DND-41 (cell line): ENCODE measurements at regions not wholly inside any gene's neighbourhood (a gene's known extent, or its start where the extent isn't known, plus 50 kb on each side); places are given as distances from the start of the nearest gene placed in this dataset.

Experiments used
- ATAC-seq: fragments of 200-7000 bp; cut with Tn5 transposase; 3 replicates; pipeline ENCODE4 v1.9.1; 2021; ENCODE audit warnings: low read depth; ENCODE audit not compliant: insufficient read depth
- DNase-seq: peaks from one replicate; pipeline ENCODE4 v3.0.0-alpha.2; 2020
- H2AFZ ChIP-seq: 2 replicates; pipeline ENCODE4 v1.6.0; 2012; ENCODE audit warnings: low read depth, low read length
- H3K27ac ChIP-seq: 2 replicates; pipeline ENCODE4 v1.5.1; 2012; ENCODE audit warnings: low read length, inconsistent platforms
- H3K27me3 ChIP-seq: fragments of 200-600 bp; sonication (generic); 2 replicates; pipeline ENCODE4 v1.6.0; 2012; ENCODE audit warnings: low read length, mild to moderate bottlenecking, inconsistent platforms; ENCODE audit not compliant: insufficient read depth, poor library complexity
- H3K36me3 ChIP-seq: 2 replicates; pipeline ENCODE4 v1.5.1; 2012; ENCODE audit warnings: low read length, inconsistent platforms; ENCODE audit not compliant: insufficient read depth
- H3K4me1 ChIP-seq: 2 replicates; pipeline ENCODE4 v1.5.1; 2012; ENCODE audit warnings: mild to moderate bottlenecking, low read length; ENCODE audit not compliant: insufficient read depth
- H3K4me2 ChIP-seq: 2 replicates; pipeline ENCODE4 v1.6.0; 2012; ENCODE audit warnings: mild to moderate bottlenecking, moderate library complexity, low read length, inconsistent platforms; ENCODE audit not compliant: insufficient read depth
- H3K4me3 ChIP-seq, 2 experiments: fragments of 200-600 bp in 1 of 2; shearing (Covaris generic) in 1 of 2; 2 replicates each; pipeline ENCODE4 v1.5.1; 2012 to 2016; ENCODE audit warnings: inconsistent platforms in 2 of 2, low read length in 2 of 2, mild to moderate bottlenecking in 2 of 2, low read depth in 1 of 2, moderate library complexity in 1 of 2
- H3K79me2 ChIP-seq: 2 replicates; pipeline ENCODE4 v1.6.0; 2012; ENCODE audit warnings: low read length, inconsistent platforms; ENCODE audit not compliant: insufficient read depth
- H3K9ac ChIP-seq: 2 replicates; pipeline ENCODE4 v1.6.0; 2012; ENCODE audit warnings: low read depth, mild to moderate bottlenecking, inconsistent platforms, low read length, moderate library complexity
- H3K9me3 ChIP-seq: 2 replicates; pipeline ENCODE4 v1.5.1; 2012; ENCODE audit warnings: low read length, moderate library complexity, mild to moderate bottlenecking, inconsistent platforms; ENCODE audit not compliant: insufficient read depth, severe bottlenecking
- H4K20me1 ChIP-seq: 2 replicates; pipeline ENCODE4 v1.6.0; 2012; ENCODE audit warnings: low read length; ENCODE audit not compliant: insufficient read depth
- CTCF ChIP-seq: IDR thresholded peaks from 2 replicates; pipeline ENCODE4 v1.5.1; 2012; ENCODE audit warnings: borderline replicate concordance, low read length, moderate library complexity, mild to moderate bottlenecking; ENCODE audit not compliant: poor library complexity, severe bottlenecking; ENCODE audit errors: extremely low read depth
- EZH2 ChIP-seq: IDR thresholded peaks from 3 replicates; pipeline ENCODE4 v1.6.1; 2012; ENCODE audit warnings: borderline replicate concordance, low read depth, mild to moderate bottlenecking, moderate library complexity, low read length, inconsistent platforms; ENCODE audit not compliant: severe bottlenecking

GRCh38 chr20:19096843-19097242, 115.6 kb upstream of the SLC24A3 start:
- Histone ChIP-seq H4K20me1 (no peaks in the 10 kb centered on the region), H3K4me2 (no peak overlapping the region), H3K9me3 (no peaks in the 10 kb centered on the region), H3K27me3 (no peaks in the 10 kb centered on the region), H3K9ac (no peak overlapping the region), H3K27ac (no peak overlapping the region), H3K36me3 (no peaks in the 10 kb centered on the region), H3K79me2 (no peaks in the 10 kb centered on the region), H3K4me1 (no peaks in the 10 kb centered on the region), H3K4me3 (no peak overlapping the region), H2AFZ (no peak overlapping the region)
- ATAC-seq (no peak), DNase-seq (no peak)
- no peak for TF ChIP-seq CTCF
- no peak for TF ChIP-seq EZH2

GRCh38 chr20:19098117-19098516, 114.3 kb upstream of the SLC24A3 start:
- Histone ChIP-seq H2AFZ (no peak overlapping the region), H3K4me1 (no peaks in the 10 kb centered on the region), H3K36me3 (no peaks in the 10 kb centered on the region), H3K4me3 (no peak overlapping the region), H3K79me2 (no peaks in the 10 kb centered on the region), H3K9ac (no peak overlapping the region), H3K4me2 (no peak overlapping the region), H3K27me3 (no peaks in the 10 kb centered on the region), H4K20me1 (no peaks in the 10 kb centered on the region), H3K27ac (no peak overlapping the region), H3K9me3 (no peaks in the 10 kb centered on the region)
- TF ChIP-seq CTCF, result no peak
- ATAC-seq, result no peak
- no peak for DNase-seq

- ATAC-seq, result no peak
- H3K4me3 ChIP-seq, result no peak overlapping the region
- no peak overlapping the region for H3K4me2 ChIP-seq
- H3K36me3 ChIP-seq, result no peaks in the 10 kb centered on the region
- no peaks in the 10 kb centered on the region for H3K4me1 ChIP-seq
- no peaks in the 10 kb centered on the region for H4K20me1 ChIP-seq
- no peaks in the 10 kb centered on the region for H3K27me3 ChIP-seq
- H3K27ac ChIP-seq, result no peak overlapping the region
- TF ChIP-seq EZH2 (no peak), CTCF (no peak)
- no peaks in the 10 kb centered on the region for H3K79me2 ChIP-seq
- H3K9ac ChIP-seq, result no peak overlapping the region
- DNase-seq, result no peak
- no peak overlapping the region for H2AFZ ChIP-seq
- H3K9me3 ChIP-seq, result no peaks in the 10 kb centered on the region
These were observed 113.5 kb upstream of the SLC24A3 start for GRCh38 chr20:19098806-19099578.
